ENCODE measurements at regions not wholly inside any gene's neighbourhood (a gene's known extent, or its start where the extent isn't known, plus 50 kb on each side); places are given as distances from the start of the nearest gene placed in this dataset.

GRCh38 chr2:204110338-204110741 lies 173.8 kb downstream of the ICOS start:
- DNase-seq = peak; percentile 84

GRCh38 chr2:204110751-204111516 lies 174.4 kb downstream of the ICOS start:
- no peak for DNase-seq

GRCh38 chr2:204112084-204112770 lies 175.7 kb downstream of the ICOS start:
- DNase-seq = no peak

- DNase-seq = no peak
These were observed 178.0 kb downstream of the ICOS start for GRCh38 chr2:204114295-204115136.

- no peak for DNase-seq
These were observed 178.8 kb downstream of the ICOS start for GRCh38 chr2:204115137-204116056.

GRCh38 chr2:204116159-204116792 lies 179.7 kb downstream of the ICOS start:
- no peak for DNase-seq

DNA sequence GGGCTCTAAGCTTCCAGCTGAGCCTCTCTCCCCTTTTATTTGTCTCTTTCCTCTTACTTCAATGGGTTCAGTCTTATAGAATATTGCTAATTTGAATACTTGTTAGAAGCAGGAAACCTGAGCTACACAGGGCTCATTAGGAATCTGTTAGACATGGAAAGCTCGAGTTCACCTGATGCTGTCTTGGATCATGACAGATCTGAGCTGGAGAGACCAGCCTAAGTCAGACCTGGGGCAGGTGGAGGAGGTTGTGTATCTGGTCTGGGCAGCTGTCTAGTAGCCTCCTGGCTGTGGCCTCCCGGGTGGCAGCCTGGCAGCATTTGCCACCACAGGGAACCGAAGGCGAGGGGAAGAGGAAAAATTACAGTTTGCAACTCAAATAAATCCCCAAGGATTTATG lies 185.9 kb downstream of the ICOS start:
- DNase-seq = no peak

DNA sequence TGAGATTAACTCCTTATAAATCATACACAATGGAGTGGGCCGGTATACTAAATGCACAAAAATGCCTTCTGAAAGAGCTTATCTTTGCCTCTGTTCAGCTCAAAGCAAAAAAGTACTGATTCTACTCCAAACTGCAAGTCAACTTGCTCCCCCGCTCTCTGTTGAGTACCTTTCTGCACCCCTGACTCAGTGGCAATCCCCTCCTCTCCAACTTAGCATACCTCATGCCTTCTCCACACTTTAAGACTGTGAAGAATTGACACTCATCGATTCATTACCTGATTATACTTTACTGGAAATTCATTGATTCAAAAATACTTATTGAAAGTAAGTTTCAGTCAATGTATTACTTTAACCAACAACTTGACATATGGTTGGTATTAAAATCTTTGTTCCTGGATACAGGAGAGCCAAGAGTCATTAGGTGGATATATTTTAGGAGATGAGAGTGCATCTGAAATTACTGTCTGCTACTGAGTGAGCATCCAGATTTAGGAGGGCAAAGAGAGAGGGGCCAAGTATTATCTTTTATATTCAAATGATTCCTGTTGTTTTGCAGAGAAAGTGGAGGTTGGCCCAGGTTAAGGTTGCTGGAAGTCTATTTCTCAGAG lies 187.7 kb downstream of the ICOS start:
- DNase-seq = no peak

DNA sequence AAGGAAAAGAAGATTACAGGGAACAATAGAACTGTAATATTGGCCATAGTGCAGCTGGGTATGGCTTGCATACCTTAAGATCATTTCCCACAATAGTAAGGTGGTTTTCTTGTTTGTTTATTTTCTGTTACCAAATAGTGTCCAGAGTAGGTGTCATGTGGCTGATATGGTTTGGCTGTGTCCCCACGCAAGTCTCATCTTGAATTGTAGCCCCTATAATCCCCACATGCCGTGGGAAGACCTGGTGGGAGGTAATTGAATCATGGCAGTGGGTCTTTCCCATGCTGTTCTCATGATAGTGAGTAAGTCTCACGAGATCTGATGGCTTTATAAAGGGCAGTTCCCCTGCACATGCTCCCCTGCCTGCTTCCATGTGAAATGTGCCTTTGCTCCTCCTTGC lies 190.1 kb downstream of the ICOS start:
- DNase-seq = no peak

- DNase-seq = no peak
These were observed 190.7 kb downstream of the ICOS start for GRCh38 chr2:204127238-204127637.

- no peak for DNase-seq
These were observed 193.2 kb downstream of the ICOS start for GRCh38 chr2:204129591-204130294.

DNA sequence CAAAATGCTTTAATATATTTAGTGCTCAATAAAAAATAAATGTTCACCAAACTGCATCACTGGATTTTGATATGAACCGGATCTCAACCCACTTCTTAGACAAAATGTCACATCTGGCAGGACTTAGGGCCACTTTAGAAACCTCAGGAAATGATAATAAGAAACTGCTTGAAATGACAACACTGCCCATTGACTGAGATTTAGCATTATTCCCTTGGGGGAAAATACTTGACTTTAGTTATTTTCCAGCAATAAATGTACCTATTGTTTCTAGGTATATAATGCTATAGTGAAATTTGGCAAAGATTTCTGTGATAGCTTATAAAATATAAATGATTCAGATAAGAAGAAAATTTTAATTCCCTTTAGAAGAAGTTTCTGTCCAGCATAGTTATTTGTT lies 195.1 kb downstream of the ICOS start:
- DNase-seq = no peak

- no peak for DNase-seq
These were observed 196.9 kb downstream of the ICOS start for GRCh38 chr2:204133476-204133875.

GRCh38 chr2:204134421-204134820 lies 197.9 kb downstream of the ICOS start:
- no peak for DNase-seq

GRCh38 chr2:204135752-204136151 lies 199.2 kb downstream of the ICOS start:
- no peak for DNase-seq

GRCh38 chr2:204138206-204138605 lies 201.6 kb downstream of the ICOS start:
- DNase-seq = no peak

DNA sequence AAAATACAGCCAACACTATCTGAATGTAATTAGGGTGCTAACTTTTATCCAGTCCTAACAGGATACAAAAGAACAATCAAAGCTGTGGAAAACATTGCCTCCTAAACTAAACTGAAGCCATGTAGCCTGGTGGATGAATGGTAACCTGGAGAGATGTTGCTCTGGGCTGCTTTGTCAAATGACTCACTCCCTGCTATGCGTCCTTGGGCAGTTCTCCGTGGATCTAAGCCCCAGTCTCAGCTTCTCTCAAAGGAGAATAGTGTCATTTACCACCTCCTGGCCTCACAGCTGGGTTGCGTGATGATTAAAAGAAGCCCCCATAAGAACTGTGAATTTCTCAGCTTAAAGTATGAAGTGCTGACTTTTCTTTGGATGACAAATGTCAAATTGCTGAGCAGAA lies 203.7 kb downstream of the ICOS start:
- no peak for DNase-seq

GRCh38 chr2:204143216-204144014 lies 206.9 kb downstream of the ICOS start:
- DNase-seq = no peak

DNA sequence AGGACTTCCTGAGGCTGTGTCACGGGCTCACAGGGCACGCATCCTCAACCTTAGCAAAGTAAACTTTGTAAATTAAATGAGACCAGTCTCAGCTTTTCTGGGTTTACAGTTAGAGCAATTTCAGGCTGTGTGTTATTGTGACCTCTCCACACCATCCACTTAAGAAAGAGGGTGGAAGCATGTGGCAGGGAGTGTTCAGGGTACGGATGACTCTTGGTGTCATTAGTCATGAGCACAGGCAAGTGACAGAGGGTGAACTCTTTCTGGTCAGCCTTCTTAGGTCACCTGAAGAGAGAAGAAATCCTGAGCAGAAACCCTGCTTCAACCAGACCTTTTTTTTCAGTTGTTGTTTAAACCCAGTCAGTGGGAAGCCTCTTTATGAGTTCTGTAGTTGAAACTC lies 207.9 kb downstream of the ICOS start:
- no peak for DNase-seq

DNA sequence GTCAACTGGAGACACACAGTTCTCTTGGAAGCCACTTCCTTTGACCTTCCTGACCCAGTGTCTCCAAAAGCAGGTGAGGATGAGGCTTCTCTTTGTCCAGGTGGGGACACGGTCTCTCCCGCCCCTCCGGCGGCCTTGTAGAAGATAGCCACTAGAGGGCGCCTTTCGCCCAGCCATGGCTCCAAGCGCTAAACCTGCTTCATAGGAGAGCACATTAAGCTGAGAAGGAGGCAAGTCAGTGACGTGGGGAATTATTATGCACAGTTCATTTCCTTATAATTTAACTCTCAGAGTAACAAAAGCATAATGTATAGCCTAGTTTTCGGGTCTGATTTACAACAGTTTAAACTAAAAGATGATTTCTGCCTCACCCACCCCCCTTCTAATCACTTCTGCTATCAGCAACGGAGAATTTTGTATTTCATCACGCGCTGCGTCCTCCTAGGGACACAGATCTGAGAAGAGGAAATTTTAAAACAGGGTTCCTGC lies 208.7 kb downstream of the ICOS start:
- DNase-seq = peak; percentile 92
